ENCODE measurements at regions not wholly inside any gene's neighbourhood (a gene's known extent, or its start where the extent isn't known, plus 50 kb on each side); places are given as distances from the start of the nearest gene placed in this dataset.
"Not testable (repeated sequence)": the region's sequence is repeated elsewhere in the genome, so short reads cannot be mapped to it uniquely, and the experiment has no call there.

DNA sequence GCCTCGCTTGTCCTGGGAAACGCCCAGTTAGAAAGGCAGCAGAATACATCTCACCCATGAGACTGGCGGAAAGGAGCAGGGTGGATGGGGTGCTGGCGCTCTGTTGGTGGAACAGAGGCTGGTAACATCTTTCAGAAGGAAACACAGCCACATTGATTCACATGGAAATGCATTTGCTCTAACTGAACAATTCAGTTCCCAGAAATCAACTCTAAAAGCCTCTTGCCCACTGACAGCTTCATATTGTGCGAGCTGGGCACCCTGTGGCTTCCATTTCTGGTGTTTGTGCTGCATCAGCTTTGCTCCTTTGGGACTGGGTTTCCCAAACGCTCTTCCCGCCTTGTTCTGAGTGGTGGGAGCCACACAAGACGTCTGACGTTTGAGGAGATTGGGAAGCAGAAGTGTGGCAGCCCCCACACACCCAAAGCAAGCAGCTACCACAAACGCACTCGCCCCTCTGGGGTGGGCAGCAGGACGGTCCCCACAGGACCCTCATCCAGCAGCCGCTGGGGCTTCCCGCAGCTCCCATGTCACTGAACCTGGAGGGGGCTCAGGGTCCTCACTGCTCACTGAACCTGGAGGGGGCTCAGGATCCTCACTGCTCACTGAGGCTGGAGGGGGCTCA lies 229.5 kb downstream of the ERMARD start:
- DNase-seq (ENCODE audit: low read depth): no peak

DNA sequence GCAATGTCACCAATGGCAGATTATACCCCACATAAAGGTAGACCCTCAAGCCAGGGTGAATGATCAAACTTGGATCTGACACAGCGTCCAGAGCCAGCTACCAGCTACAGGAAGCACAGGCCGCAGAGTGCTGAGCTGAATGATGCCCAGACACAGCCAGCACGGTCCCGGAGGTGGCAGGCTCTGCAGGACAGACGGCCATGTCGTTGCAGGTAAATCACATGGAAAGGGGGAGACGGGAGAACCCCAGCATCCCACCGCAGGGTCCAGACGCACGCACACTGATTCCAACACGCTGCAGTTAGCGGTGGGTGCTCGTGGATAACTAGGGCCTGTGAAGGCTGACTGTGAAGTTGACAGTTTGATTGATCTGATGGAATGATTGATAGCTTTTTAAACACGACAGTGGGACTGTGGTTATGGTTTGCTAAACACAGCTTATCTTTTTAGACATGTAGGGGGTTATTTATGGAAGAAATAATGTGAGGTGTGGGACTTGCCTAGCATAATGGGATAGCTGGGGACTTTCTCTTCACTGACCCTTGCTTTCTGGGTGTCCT lies 228.5 kb downstream of the ERMARD start:
- DNase-seq (ENCODE audit: low read depth): no peak

DNA sequence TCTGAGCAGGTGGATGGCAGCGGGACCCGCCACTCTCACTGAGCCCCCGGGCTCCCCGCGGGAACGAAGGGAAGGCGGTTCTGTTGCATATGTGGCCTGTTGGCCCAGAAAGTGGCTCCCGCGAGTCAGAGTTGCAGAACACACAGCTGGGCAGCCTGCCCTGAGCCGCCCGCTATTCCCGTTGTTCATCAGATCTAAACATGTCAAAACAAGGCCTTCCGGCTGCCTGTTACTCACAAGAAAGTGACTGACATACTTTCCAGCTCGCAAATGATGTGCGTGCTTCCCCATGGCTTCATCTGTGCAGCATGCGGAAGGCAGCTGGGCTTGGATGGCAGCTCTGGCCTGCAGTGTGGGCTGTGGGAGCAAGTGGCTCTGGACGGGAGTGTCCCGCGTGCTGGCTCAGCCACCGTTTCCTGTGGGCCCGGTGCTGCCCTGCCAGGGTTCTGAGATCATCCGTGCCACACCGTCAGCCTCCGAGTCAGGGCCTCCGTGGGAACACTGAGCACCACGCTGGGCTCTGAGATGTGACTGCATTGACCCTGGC lies 227.3 kb downstream of the ERMARD start:
- DNase-seq (ENCODE audit: low read depth): peak; percentile 8

DNA sequence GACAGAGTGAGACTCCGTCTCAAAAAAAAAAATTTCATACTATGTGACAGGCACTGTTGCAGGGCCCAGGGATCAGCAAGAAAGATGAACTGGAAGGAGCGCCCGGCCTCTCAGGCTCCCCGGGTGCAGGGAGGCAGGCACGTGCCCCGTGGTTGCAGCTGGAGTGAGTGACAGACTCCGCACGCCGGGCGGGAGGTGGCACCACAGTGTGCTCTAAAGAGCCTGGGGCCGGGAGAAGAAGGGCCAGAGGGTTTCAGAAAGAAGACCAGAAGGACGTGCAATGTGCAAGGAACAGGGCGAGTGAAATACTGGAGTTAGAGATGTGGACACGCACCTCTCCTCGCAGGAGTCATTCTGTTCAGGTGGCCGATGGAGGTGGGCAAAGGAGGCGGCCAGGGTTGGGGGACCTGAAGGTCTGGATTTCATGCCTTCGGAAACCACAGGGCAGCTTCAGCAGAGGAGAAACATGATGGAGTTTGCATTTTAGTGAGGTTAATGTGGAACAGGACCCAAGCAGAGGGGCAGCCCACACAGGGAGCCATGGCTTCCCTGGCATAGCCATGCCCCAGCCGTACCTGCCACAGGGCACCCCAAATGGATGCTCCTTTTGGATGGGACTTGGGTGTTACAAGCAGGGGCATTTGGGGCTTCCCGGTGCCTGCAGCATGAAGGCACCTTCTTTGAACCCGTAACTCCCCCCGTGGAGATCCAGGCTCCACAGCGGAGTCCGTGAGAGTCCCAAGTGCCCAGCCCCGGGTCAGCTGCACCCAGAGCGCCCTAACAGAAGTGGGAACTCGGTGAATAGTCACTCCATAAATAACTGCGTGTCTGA lies 226.2 kb downstream of the ERMARD start:
- no peak for DNase-seq (ENCODE audit: low read depth)

DNA sequence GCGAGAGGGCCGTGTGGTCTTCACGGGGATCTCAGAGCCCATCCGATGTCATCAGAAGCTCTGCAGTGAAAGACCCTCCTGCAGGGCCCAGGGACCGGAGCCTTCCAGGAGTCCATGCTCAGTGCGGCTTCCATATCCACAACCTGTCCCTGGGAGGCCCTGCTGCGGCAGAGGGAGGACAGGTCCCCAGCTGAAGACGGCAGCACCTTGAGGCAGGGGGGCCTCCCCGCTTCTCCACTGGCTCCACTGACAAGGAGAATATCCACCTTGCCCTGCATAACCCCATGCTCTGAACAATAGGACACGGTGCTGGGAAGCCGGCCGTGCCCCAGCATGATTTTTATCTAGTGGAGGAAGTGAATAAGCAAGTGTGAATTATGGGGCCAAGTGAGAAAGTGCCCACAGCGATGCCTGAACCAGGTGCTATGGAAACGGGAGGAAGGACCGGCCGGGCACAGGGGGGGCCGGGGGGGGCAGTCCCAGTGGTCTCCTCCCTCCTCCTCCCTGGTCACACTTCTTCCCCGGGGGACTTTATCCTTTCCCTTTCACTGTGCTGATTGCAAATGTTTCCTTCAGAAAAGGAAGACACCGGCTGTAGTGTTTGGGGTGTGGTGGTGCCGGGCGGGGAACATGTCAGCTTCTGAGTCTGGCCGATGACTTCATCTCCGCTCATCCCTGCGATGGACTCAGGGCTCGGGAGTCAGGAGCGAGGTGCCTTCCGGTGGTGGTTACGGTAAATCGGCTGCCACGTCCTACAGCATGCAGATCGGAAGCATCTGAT lies 225.1 kb downstream of the ERMARD start:
- DNase-seq (ENCODE audit: low read depth): no peak

DNA sequence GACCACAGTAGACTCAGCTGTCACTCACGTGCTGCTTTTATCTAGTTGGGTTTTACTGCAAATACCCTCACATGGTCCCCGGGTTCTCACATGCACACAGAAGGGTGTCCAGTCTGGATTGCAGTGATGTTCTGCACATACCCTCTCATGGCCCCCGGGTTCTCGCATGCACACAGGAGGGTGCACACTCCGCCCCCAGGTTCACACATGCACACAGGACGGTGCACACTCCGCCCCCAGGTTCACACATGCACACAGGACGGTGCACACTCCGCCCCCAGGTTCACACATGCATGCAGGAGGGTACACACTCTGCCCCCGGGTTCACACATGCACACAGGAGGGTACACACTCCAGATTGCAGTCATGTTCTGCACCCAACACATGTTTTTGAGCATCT lies 224.3 kb downstream of the ERMARD start:
- no peak for DNase-seq (ENCODE audit: low read depth)

DNA sequence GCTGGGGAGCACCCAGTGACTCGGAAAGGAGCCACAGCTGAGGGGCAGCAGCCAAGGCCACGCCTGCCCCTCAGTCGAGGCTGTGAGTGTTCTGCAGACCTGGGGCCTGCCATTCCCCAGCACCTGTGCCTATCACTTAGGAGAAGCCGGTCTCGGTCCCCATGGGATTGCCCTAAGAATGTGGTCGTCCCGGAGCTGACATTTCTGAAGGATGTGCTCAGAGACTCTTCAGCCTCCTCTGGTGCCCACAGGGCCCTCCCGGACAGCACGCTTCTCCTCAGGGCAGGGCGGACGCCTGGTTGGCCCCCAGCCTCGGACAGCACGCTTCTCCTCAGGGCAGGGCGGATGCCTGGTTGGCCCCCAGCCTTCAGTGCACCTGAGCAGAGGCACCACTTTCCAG lies 223.9 kb downstream of the ERMARD start:
- no peak for DNase-seq (ENCODE audit: low read depth)

DNA sequence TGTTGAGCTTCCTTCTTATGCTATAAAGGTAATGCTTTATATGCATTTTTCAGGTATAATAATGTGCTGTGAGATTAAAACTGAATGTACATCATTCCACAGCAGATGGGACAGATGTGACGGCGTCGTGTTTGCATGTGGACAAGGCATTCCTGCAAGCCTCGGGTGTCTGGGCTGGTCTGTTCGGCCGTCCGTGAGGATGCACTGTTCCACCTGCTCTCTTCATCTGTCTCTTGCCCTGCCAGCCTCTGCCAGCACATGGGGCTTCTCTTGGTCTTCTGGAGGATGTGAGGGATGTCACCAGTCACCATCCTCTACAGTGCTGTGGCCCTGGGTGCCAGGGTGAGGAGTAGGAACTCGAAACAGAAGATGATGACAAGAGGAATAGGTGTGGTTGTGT lies 223.2 kb downstream of the ERMARD start:
- DNase-seq (ENCODE audit: low read depth): no peak

DNA sequence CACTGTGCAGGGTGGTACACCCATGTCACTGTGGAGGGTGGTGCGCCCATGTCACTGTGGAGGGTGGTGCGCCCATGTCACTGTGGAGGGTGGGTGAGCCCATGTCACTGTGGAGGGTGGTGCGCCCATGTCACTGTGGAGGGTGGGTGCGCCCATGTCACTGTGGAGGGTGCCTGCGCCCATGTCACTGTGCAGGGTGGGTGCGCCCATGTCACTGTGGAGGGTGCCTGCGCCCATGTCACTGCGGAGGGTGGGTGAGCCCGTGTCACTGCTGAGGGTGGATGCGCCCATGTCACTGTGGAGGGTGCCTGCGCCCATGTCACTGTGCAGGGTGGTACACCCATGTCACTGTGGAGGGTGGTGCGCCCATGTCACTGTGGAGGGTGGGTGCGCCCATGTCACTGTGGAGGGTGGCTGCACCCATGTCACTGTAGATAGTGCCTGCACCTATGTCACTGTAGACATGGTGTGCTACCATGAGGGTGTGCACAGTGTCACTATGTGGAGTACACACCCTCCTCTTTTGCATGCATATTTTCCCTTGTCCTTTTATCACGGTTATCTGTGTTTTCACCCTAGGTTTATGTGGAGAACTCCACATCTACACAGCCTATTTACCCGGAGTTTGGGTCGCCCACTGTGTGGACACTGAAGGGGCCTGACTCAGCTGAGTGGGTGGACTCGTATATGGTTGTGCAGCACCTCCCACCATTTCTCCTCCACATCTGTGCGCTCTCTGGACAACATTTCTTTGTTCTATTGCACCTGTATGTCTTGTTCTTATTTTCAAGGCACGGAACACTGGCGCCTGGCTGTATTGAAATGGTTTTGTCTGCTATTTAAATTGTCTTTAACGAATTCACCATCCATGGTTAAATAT lies 222.4 kb downstream of the ERMARD start:
- DNase-seq (ENCODE audit: low read depth): not testable (repeated sequence)

DNA sequence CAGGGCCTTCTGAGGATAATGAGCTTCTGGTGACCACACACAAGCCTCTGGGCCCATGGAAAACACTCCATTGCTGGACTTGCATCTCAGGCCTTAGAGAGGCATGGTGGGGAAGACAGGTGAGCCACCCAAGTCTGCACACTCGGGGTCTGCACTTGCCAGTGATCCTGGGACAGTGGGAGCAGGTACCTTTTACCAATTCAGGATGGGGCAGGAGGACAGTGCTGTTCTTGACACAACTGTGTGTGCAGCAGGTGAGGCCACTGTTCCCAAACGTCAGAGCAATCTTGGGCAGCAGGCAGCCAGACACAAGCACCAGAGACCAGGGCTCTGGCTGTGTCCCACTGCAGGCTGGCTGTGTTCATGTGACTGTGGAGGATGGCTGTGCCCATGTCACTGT lies 221.3 kb downstream of the ERMARD start:
- no peak for DNase-seq (ENCODE audit: low read depth)

DNA sequence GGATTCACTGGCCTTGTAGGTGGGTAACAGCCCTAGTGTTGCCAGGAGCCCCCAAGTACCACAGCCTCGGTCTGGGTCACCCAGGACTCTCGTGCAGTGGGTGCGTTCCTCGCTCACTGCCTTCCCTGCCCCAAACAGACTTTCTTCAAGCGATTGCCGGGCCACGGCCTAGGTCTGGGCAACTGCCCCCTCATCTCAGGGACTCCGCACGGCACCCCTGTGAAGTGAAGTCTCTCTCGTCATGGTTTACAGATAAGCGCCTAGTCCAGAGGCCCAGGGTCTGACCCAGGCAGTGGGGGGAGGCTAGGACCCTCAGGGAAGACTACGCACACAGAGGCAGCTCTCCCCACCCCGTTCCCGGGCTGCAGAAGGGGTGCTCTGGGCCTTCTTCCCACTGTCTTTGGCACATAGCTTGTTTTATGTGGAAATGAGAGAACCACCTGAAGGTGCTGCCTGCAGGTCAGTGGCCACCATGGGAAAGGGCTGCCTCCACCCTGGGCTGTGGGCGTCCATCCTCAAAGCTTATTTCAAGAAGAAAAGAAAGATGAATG lies 220.8 kb downstream of the ERMARD start:
- no peak for DNase-seq (ENCODE audit: low read depth)

DNA sequence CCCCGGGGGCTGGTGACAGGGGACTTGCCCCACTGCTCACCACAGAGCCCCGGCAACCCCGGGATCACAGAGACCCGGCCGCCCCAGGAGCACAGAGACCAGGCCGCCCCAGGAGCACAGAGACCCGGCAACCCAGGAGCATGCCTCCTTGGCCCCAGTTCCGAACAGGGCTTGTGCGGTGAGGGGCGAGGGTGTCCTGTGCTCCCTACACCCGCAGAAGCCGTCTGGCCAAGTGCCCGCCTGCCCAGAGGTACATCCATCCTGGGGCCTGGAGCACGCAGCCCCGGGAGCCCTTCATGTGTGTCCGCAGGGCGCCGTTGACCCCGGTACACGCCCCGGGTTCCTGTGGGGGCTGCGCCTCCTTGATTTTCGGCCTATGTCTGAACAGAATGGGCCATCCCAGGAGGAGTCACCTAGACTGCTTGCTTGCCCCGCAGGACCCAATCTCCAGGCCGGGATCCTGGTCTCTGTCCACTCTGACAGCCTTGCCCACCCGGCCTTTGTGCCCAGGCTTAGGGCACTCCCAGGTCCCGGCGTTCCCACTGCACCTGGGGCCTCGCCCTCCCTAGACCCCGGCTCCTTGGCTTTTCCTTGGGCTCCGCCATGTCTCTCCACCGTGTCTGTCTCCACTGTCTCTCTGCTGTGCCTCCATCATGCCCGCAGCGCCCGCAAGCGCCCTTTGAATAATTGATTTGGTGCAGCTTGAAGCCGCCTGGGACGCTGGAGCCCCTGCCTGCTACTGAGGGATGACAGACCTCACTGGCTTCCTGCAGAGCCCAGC lies 219.8 kb downstream of the ERMARD start:
- no peak for DNase-seq (ENCODE audit: low read depth)

DNA sequence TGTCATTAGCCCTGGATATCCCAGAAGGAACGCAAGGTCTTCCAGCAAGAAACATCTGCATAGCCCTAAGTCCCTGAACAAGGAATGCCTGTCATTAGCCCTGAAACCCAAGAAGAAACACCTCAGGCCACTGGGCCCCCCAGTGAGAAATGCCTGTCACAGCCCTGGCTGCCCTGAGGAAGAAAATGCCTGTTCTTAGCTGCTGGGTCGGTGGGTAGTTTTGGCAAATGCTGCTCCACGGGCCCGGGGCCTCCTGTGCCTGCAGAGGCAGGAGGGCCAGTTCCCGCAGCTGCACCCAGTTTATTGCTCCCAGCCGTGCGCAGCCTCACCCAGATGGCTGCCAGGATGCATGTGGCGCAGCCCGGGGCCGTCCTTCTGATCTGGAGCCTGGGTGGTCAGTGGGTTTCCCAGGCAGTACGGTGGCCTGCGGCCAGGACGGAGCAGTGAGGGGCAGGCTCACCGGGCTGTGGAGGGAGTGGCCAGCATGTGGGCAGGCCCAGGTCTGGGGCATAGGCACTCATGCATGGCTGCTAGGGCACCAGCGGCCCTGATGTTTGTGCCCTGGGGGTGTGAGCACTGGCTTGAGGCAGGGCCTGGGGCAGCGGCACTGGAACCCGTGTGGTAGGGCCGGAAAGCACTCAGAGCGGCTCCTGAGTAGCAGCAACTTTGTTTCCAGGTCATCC lies 219.0 kb downstream of the ERMARD start:
- DNase-seq (ENCODE audit: low read depth): no peak

DNA sequence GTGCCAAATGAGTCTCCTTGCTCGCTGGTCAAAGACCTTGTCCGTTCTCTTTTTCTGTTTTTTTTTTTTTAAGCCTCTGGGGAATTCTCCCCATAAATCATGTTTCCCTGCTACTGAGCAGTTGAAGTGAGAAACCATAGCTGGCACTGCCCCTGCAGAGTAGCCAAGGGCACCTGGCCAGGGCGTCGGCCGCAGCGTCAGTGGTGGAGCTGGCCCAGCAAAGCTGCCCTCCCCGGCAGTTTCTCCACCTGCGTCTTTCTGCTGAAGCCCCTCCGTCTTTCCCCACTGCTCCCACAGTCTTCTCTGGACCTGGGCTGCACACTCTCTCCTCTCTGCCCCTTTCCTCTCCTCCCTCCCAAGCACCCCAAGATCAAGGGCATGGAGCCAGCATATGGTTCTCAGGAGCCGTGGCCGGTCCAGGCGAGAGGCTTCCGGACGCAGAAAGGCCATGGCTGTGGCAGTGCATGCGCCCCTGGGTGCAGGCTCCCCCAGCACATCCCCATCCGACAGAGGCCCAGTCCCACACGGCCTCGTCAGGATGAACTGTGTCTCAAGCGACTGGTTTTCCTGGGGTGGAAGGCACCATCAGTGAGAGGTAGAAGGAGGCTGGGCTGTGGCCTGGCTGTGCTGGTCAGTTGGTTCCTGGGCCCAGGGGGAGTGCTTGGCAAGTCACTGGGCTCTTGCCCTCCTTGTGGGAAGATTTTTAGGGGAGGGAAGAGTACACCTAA lies 218.1 kb downstream of the ERMARD start:
- DNase-seq (ENCODE audit: low read depth): no peak

DNA sequence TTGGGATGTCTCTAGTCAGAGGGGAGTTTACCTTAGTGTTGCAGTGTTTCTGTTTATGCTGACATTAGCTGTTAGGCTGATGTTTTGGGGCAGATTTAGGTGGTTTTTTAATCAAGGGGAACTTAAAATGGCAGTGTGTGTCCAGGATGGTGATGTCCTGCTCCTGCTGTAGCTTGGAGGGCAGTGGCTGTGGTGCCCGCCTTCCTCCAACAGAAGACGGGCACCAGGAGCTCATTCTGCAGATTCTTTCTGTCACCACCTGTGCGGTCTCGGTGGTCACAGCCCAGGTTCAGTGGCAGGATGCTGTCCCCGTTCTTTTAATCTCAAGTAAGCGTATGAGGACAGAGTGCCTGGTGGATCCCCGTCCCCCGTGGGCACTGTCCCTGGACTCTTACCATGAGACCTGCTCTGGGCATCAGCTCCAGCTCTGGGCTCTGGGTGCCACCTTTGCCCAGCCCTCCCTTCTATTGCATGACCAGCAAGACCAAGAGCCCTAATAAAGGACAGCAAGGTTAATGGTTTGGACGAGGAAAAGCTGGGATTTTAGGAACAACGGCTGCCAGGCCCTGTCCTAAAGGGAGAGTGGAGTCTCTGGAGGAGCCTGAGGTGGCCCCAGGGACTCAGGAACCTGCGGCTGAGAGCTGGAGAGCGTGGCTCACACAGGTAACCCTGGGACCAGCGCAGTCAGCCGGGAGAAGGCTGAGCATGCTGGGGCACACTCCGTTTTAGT lies 217.3 kb downstream of the ERMARD start:
- no peak for DNase-seq (ENCODE audit: low read depth)

DNA sequence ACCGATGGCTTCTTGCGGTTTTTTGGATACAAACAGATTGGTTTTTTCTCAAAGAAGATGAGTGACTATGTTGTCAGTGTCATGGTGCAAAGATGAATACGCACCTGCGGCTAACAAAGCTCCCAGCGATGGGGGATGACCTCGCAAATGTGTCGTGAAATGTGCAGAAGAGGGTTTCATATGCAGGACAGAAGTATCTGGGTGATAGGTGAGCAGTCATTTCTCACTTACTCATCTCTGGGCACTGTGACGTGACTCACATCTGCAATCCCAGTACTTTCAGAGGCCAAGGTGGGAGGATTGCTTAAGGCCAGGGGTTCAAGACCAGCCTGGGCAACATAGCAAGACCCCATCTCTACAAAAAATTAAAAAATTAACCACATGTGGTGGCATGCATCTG lies 216.3 kb downstream of the ERMARD start:
- DNase-seq (ENCODE audit: low read depth): no peak

DNA sequence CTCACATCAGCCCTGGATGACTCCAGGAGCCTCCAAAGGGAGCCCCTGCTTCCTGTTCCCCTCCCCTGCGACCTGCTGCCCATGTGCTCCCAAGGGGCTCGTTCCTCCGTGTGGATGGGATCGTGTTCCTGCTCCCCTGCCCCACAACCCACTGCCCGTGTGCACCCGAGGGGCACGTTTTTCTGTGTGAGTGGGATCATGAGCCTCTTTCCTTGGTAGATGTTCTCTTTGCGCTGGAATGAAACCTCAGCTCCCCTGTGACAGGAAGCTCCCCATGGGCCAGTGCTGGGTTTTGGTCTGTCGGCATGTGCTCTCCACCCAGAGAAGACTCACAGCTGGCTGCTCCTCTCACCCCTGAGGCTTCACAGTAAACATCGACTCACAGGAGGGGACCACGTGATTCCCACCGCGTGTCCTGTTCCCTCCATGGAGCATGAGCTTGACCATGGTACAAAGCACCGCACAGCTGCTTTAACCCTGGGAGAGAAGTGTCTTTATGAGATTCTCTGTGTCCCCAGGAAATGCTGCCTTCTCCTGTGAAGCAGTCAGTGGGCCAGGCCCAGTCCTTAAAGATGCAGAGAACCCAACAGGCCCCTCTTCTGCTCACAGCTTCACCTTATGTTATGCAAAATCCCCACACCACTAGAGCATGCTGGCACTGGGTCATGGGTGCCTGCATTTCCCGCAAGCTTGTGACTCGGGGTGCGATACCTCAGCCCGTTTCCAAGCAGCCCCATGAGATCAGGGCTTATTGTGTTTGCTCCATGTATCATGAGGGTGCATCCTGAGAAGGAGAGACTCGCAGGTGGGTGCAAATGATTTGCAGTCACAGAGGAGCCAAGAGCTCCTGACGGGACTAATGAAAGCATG lies 215.1 kb downstream of the ERMARD start:
- no peak for DNase-seq (ENCODE audit: low read depth)

All from GM04504 (cell line).